Panc1 (cell line): ENCODE measurements at regions not wholly inside any gene's neighbourhood (a gene's known extent, or its start where the extent isn't known, plus 50 kb on each side); places are given as distances from the start of the nearest gene placed in this dataset.

ENCODE experiments used
- ATAC-seq: fragments of 200-7000 bp; cut with Tn5 transposase; 2 replicates; pipeline ENCODE4 v1.9.1; 2020; ENCODE audit warnings: mild to moderate bottlenecking, moderate library complexity
- BruUV-seq: library from RNA; stranded (reverse); fragments of 400-500 nt; replicated peaks from 2 replicates; lab custom pipeline; 2021; lab: Mats Ljungman, UMichigan
- CTCF ChIA-PET: fragments of 300-600 bp; sonication (Branson Sonifier 250); formaldehyde crosslinking; loops from one replicate; lab custom pipeline; 2022; ENCODE audit warnings: antibody characterized with exemption; lab: Charles Lee
- POLR2A ChIA-PET: fragments of 300-600 bp; sonication (Branson Sonifier 250); formaldehyde crosslinking; loops from one replicate; lab custom pipeline; 2022; ENCODE audit warnings: antibody characterized with exemption; lab: Charles Lee
- DNase-seq: peaks from one replicate; pipeline ENCODE4 v3.0.0-alpha.2; 2010; ENCODE audit warnings: low read depth, low spot score
- H3K27ac ChIP-seq: 2 replicates; pipeline ENCODE4 v1.5.1; 2011; ENCODE audit warnings: mild to moderate bottlenecking, low read length, inconsistent platforms
- H3K27me3 ChIP-seq: fragments of 200-500 bp; sonication (Bioruptor generic); 2 replicates; pipeline ENCODE4 v1.6.0; 2014; ENCODE audit warnings: low read length, inconsistent platforms; ENCODE audit not compliant: control insufficient read depth, insufficient read depth
- H3K36me3 ChIP-seq: fragments of 200-500 bp; sonication (Bioruptor generic); 2 replicates; pipeline ENCODE4 v1.5.1; 2014; ENCODE audit warnings: inconsistent platforms, mild to moderate bottlenecking, low read length, moderate library complexity; ENCODE audit not compliant: control insufficient read depth, insufficient read depth
- H3K4me1 ChIP-seq: 2 replicates; pipeline ENCODE4 v1.5.1; 2011; ENCODE audit warnings: inconsistent platforms, mild to moderate bottlenecking, low read length, moderate library complexity; ENCODE audit not compliant: control insufficient read depth, insufficient read depth
- H3K4me3 ChIP-seq, 2 experiments: 2 replicates each; pipeline ENCODE4 v1.5.1; 2011 to 2012; ENCODE audit warnings: low read depth in 2 of 2, low read length in 2 of 2, mild to moderate bottlenecking in 2 of 2, inconsistent platforms in 1 of 2, moderate library complexity in 1 of 2
- H3K9me3 ChIP-seq: fragments of 200-500 bp; sonication (Bioruptor generic); 2 replicates; pipeline ENCODE4 v1.5.1; 2014; ENCODE audit warnings: low read depth, mild to moderate bottlenecking, inconsistent platforms, low read length, moderate library complexity; ENCODE audit not compliant: control insufficient read depth, insufficient read depth
- POLR2AphosphoS5 ChIP-seq: IDR thresholded peaks from 2 replicates; pipeline ENCODE4 v1.6.1; 2012; ENCODE audit warnings: mild to moderate bottlenecking, low read depth, low read length, moderate library complexity
- SIN3A ChIP-seq: IDR thresholded peaks from 2 replicates; pipeline ENCODE4 v1.6.1; 2012; ENCODE audit warnings: low read depth, mild to moderate bottlenecking, low read length, moderate library complexity, borderline replicate concordance; ENCODE audit not compliant: insufficient read depth
- TCF7L2 ChIP-seq: IDR thresholded peaks from 2 replicates; pipeline ENCODE4 v1.6.1; 2011; ENCODE audit warnings: mild to moderate bottlenecking, low read depth, low read length, inconsistent platforms
- in situ Hi-C: cut with HindIII; loops from 2 replicates; pipeline ENCODE4 v1.10.0; 2016; ENCODE audit warnings: low sequenced_read_pairs, low pct_unique_long_range_greater_than_20kb
- intact Hi-C: fragments of 100-400 bp; cut with micrococcal nuclease; formaldehyde crosslinking; loops from one replicate; pipeline ENCODE4 v1.10.0; 2022; ENCODE audit not compliant: unreplicated experiment
- TF ChIP-seq, protein P1 (sequence below): fragments of 450-650 bp; IDR thresholded peaks from 2 replicates; pipeline ENCODE4 v1.5.1; 2017; ENCODE audit warnings: mild to moderate bottlenecking
- TF ChIP-seq, protein P2 (sequence below), 2 experiments: IDR thresholded peaks; 2 replicates each; pipeline ENCODE4 v1.6.1; 2011 to 2012; ENCODE audit warnings: low read depth in 2 of 2, control low read depth in 1 of 2, low read length in 1 of 2, mild to moderate bottlenecking in 1 of 2, moderate library complexity in 1 of 2; ENCODE audit not compliant: insufficient read depth in 1 of 2

DNA sequence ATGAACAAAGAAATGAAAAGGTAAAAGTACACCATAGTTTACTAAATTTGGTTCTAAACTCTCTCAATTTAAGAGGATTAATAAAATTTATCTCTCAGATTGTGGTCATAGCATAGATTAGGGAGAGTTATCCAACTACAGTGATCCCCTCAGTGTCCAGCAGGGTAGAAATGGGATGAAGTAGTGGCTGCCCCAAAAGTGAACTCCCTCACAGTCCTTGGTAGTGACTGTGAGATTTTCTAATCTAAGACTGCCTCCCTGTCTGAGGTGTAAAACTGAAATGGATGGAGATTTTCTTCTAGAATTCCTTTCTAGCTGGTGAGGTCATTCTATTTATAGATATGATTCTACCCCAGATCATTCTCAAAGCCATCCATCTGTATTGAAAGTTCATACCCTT lies 455.5 kb downstream of the ACTL7B start:
- ChIA-PET CTCF (no interaction called here), POLR2A (no interaction called here)
- BruUV-seq, result no TSS peak
- DNase-seq (no peak), ATAC-seq (no peak)
- Histone ChIP-seq H3K9me3 (no peaks in the 10 kb centered on the region), H3K27ac (no peak overlapping the region), H3K36me3 (no peaks in the 10 kb centered on the region), H3K4me1 (no peaks in the 10 kb centered on the region), H3K27me3 (no peaks in the 10 kb centered on the region), H3K4me3 (no peak overlapping the region)
- in situ Hi-C loops, result no loop called here
- TF ChIP-seq SIN3A, result no peak
- TF ChIP-seq POLR2AphosphoS5, result no peak
- TF ChIP-seq, protein P1, sequence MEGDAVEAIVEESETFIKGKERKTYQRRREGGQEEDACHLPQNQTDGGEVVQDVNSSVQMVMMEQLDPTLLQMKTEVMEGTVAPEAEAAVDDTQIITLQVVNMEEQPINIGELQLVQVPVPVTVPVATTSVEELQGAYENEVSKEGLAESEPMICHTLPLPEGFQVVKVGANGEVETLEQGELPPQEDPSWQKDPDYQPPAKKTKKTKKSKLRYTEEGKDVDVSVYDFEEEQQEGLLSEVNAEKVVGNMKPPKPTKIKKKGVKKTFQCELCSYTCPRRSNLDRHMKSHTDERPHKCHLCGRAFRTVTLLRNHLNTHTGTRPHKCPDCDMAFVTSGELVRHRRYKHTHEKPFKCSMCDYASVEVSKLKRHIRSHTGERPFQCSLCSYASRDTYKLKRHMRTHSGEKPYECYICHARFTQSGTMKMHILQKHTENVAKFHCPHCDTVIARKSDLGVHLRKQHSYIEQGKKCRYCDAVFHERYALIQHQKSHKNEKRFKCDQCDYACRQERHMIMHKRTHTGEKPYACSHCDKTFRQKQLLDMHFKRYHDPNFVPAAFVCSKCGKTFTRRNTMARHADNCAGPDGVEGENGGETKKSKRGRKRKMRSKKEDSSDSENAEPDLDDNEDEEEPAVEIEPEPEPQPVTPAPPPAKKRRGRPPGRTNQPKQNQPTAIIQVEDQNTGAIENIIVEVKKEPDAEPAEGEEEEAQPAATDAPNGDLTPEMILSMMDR, result no peak
- TF ChIP-seq, protein P2, sequence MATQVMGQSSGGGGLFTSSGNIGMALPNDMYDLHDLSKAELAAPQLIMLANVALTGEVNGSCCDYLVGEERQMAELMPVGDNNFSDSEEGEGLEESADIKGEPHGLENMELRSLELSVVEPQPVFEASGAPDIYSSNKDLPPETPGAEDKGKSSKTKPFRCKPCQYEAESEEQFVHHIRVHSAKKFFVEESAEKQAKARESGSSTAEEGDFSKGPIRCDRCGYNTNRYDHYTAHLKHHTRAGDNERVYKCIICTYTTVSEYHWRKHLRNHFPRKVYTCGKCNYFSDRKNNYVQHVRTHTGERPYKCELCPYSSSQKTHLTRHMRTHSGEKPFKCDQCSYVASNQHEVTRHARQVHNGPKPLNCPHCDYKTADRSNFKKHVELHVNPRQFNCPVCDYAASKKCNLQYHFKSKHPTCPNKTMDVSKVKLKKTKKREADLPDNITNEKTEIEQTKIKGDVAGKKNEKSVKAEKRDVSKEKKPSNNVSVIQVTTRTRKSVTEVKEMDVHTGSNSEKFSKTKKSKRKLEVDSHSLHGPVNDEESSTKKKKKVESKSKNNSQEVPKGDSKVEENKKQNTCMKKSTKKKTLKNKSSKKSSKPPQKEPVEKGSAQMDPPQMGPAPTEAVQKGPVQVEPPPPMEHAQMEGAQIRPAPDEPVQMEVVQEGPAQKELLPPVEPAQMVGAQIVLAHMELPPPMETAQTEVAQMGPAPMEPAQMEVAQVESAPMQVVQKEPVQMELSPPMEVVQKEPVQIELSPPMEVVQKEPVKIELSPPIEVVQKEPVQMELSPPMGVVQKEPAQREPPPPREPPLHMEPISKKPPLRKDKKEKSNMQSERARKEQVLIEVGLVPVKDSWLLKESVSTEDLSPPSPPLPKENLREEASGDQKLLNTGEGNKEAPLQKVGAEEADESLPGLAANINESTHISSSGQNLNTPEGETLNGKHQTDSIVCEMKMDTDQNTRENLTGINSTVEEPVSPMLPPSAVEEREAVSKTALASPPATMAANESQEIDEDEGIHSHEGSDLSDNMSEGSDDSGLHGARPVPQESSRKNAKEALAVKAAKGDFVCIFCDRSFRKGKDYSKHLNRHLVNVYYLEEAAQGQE (IDR thresholded peaks at IDR 0.05; ENCODE audit: insufficient read depth in 1 of 2, low read depth in 2 of 2, low read length in 1 of 2), result no peak
- TF ChIP-seq TCF7L2, result no peak
- intact Hi-C loops, result no loop called here

DNA sequence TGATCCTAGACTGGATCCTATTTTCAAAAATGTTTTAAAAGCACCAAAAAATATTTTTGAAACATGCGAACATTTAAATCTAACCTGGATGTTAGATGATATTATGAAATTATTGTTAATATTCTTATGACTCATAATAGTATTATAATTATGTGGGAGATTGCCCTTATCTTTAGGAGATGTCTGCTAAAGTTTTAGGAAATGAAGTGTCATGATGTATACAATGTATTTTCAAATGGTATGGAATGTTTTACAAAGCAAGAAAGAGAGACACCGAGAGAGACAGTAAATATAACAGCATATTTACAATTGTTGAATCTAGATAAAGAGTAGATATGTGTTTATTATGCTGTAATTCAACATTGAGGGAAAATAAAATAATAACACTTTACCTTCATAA lies 455.9 kb downstream of the ACTL7B start:
- ATAC-seq, result no peak
- TF ChIP-seq, protein P1, result no peak
- TF ChIP-seq POLR2AphosphoS5 (no peak), TCF7L2 (no peak), SIN3A (no peak)
- TF ChIP-seq, protein P2 (IDR thresholded peaks at IDR 0.05; ENCODE audit: insufficient read depth in 1 of 2, low read depth in 2 of 2, low read length in 1 of 2), result no peak
- no TSS peak for BruUV-seq
- Histone ChIP-seq H3K27ac (no peak overlapping the region), H3K4me1 (no peaks in the 10 kb centered on the region), H3K4me3 (no peak overlapping the region), H3K36me3 (no peaks in the 10 kb centered on the region), H3K27me3 (no peaks in the 10 kb centered on the region), H3K9me3 (no peaks in the 10 kb centered on the region)
- intact Hi-C loops, result no loop called here
- CTCF ChIA-PET, result no interaction called here
- in situ Hi-C loops, result no loop called here
- DNase-seq, result no peak
- POLR2A ChIA-PET, result no interaction called here
